Mucosa of rectum (tissue), 2 donors: ENCODE measurements at regions not wholly inside any gene's neighbourhood (a gene's known extent, or its start where the extent isn't known, plus 50 kb on each side); places are given as distances from the start of the nearest gene placed in this dataset.
"Not testable (repeated sequence)": the region's sequence is repeated elsewhere in the genome, so short reads cannot be mapped to it uniquely, and the experiment has no call there.

Experiments
- H3K27ac ChIP-seq, 2 donors: one replicate each; pipeline ENCODE4 v1.7.0; 2013; ENCODE audit warnings: inconsistent platforms in 2 of 2, low read depth in 2 of 2, low read length in 2 of 2
- H3K27me3 ChIP-seq, 2 donors: one replicate each; pipeline ENCODE4 v1.7.0; 2013; ENCODE audit warnings: low read length in 2 of 2; ENCODE audit not compliant: control insufficient read depth in 2 of 2, insufficient read depth in 2 of 2
- H3K36me3 ChIP-seq, 2 donors: one replicate each; pipeline ENCODE4 v1.7.0; 2013; ENCODE audit warnings: low read length in 2 of 2; ENCODE audit not compliant: control insufficient read depth in 2 of 2, insufficient read depth in 2 of 2
- H3K4me1 ChIP-seq, 2 donors: one replicate each; pipeline ENCODE4 v1.7.0; 2013; ENCODE audit warnings: low read length in 2 of 2, mild to moderate bottlenecking in 1 of 2; ENCODE audit not compliant: control insufficient read depth in 2 of 2, insufficient read depth in 2 of 2
- H3K4me3 ChIP-seq, 2 donors: one replicate each; pipeline ENCODE4 v1.7.0; 2013; ENCODE audit warnings: low read length in 2 of 2
- H3K9ac ChIP-seq, 2 donors: one replicate each; pipeline ENCODE4 v1.7.0; 2013; ENCODE audit warnings: low read length in 2 of 2, low read depth in 1 of 2, mild to moderate bottlenecking in 1 of 2
- H3K9me3 ChIP-seq, 2 donors: one replicate each; pipeline ENCODE4 v1.7.0; 2013; ENCODE audit warnings: low read length in 2 of 2; ENCODE audit not compliant: control insufficient read depth in 2 of 2
- donor health status: healthy.
- donor health status: Normal muscosa, but diverticular disease.

GRCh38 chr4:140219567-140219966, 65.6 kb upstream of the MAML3 start:
- no peak overlapping the region for H3K9ac ChIP-seq
- H3K4me1 ChIP-seq = no peaks in the 10 kb centered on the region
- H3K27ac ChIP-seq = no peak overlapping the region
- H3K4me3 ChIP-seq = no peak overlapping the region
- no peaks in the 10 kb centered on the region for H3K36me3 ChIP-seq
- no peaks in the 10 kb centered on the region for H3K27me3 ChIP-seq
- H3K9me3 ChIP-seq = no peaks in the 10 kb centered on the region

DNA sequence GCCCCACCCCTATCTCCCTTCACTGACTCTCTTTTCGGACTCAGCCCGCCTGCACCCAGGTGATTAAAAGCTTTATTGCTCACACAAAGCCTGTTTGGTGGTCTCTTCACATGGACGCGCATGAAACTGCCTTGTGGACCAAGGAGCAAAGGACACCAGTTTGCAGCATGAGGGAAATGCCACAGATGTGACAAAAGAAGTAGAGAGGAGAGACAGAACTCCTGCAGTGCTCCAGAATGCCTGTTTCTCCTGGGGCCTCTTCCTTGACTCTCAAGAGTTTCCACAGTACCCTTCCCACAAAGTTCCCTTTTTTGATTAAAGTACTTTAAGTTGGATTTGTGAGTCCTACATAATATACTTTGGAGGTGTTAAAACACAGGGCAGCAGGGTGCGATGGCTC, 65.1 kb upstream of the MAML3 start:
- not testable (repeated sequence) for H3K27me3 ChIP-seq, H3K36me3 ChIP-seq, H3K9ac ChIP-seq, H3K4me3 ChIP-seq, H3K27ac ChIP-seq, H3K4me1 ChIP-seq, H3K9me3 ChIP-seq

GRCh38 chr4:140213749-140214148, 59.8 kb upstream of the MAML3 start:
- Histone ChIP-seq H3K4me3 (peak overlapping the region in 1 of 2 donors; percentile 43), H3K27me3 (no peaks in the 10 kb centered on the region), H3K27ac (peak overlapping the region; percentile 89 to 95)

DNA sequence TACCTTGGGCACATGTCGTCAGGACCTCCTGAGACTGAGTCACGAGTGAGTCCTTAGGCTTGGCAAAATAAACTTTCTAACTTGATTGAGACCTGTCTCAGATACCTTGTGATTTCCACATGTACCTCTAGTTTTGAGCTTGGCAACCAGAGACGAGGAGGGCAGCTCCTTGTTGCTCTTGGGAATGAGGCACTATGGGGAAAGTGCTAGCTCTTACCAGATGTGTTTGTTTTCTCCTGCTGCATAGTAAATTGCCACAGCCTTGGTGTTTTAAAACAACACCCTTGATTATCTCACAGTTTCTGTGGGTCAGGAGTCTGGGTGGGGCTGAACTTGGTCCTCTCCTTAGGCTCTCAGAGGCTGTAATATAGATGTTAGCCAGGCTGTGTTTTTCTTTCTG, 59.1 kb upstream of the MAML3 start:
- H3K9ac ChIP-seq = peak overlapping the region; percentile 1 to 64
- peak overlapping the region; percentile 36 to 43 for H3K4me3 ChIP-seq
- H3K9me3 ChIP-seq = no peaks in the 10 kb centered on the region

More at GRCh38 chr4:140213749-140214148, 59.8 kb upstream of the MAML3 start:
- Histone ChIP-seq H3K36me3 (no peaks in the 10 kb centered on the region), H3K9me3 (no peaks in the 10 kb centered on the region), H3K4me1 (peaks cover 10 to 24% of the 10 kb centered on the region in 2 donors), H3K9ac (peak overlapping the region in 1 of 2 donors; percentile 64)

GRCh38 chr4:140212646-140213045, 58.7 kb upstream of the MAML3 start:
- Histone ChIP-seq H3K4me1 (peaks cover 10 to 24% of the 10 kb centered on the region in 2 donors), H3K9ac (peak overlapping the region; percentile 1 to 64), H3K27ac (peak overlapping the region; percentile 89 to 95), H3K4me3 (peak overlapping the region; percentile 36 to 43), H3K27me3 (no peaks in the 10 kb centered on the region), H3K9me3 (no peaks in the 10 kb centered on the region), H3K36me3 (no peaks in the 10 kb centered on the region)

More for the DNA sequence above, 59.1 kb upstream of the MAML3 start:
- Histone ChIP-seq H3K27me3 (no peaks in the 10 kb centered on the region), H3K4me1 (peaks cover 10 to 24% of the 10 kb centered on the region in 2 donors), H3K27ac (peak overlapping the region; percentile 89 to 95), H3K36me3 (no peaks in the 10 kb centered on the region)

DNA sequence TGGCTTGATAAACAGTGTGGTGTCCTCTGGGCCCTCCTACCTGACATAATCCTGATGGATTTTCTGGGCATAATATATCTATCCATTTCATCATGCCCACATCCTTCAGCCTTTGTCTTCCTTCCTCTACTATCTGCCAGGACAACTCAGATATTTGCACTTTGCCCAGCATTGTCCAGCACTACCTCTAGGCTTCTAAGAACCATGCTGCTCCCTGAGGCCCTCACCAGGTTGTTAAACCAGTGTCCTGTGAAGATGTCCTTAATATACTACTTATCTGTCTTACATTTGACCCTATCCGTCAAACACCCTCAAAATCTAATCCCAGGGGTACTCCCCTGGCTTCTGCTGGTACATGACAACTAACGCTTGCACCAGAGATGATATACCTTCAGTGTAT, 58.2 kb upstream of the MAML3 start:
- Histone ChIP-seq H3K9ac (no peak overlapping the region), H3K9me3 (no peaks in the 10 kb centered on the region), H3K27ac (peak overlapping the region; percentile 89 to 95), H3K4me3 (peak overlapping the region; percentile 13 to 36), H3K36me3 (no peaks in the 10 kb centered on the region), H3K4me1 (peaks cover 10 to 24% of the 10 kb centered on the region in 2 donors), H3K27me3 (no peaks in the 10 kb centered on the region)

DNA sequence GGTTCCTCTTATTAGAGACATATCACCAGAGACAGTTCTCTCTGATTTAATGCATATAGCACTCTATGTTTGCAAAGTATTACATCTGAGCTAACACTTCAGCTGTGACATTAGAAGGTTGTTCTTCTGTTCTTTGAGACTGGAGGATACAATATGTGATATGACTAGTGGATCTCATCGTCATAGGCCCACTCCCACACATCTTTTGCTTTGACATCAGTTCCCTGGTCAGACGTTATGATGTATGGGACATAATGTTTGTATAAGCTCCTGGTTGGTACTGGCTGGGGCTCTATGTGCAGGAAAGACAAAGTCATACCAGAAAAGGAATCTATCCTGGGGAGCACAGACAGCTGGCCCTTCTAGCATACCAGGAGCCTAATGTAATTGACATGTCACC, 57.7 kb upstream of the MAML3 start:
- Histone ChIP-seq H3K4me1 (peaks cover 10 to 24% of the 10 kb centered on the region in 2 donors), H3K9me3 (no peaks in the 10 kb centered on the region), H3K27ac (peak overlapping the region; percentile 89 to 95), H3K4me3 (no peak overlapping the region), H3K9ac (no peak overlapping the region), H3K36me3 (no peaks in the 10 kb centered on the region), H3K27me3 (no peaks in the 10 kb centered on the region)

DNA sequence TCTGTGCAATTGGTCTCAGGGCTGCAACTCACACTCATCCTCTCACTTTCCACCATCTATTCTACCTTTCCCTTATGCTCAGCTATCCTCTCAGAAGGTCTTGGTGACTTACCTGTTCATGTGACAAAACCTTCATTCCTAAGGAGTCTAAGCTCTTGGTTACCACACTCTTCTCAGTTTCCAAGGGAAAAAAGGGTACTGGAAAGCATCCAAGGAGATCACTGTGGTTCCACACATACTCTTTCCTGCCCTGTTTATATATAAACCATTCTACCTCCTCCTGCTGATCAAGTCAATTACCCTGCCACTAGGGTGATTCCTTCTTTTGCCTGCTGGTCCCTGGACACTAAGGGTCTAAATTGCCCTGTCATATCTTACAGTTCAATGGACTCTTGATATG, 57.2 kb upstream of the MAML3 start:
- H3K27me3 ChIP-seq = no peaks in the 10 kb centered on the region
- H3K36me3 ChIP-seq = no peaks in the 10 kb centered on the region
- no peak overlapping the region for H3K4me3 ChIP-seq
- H3K27ac ChIP-seq = no peak overlapping the region
- peaks cover 10 to 24% of the 10 kb centered on the region in 2 donors for H3K4me1 ChIP-seq
- H3K9me3 ChIP-seq = no peaks in the 10 kb centered on the region
- H3K9ac ChIP-seq = no peak overlapping the region

- Histone ChIP-seq H3K9me3 (no peaks in the 10 kb centered on the region), H3K27ac (no peak overlapping the region), H3K4me1 (peaks cover 9 to 19% of the 10 kb centered on the region in 2 donors), H3K9ac (no peak overlapping the region), H3K27me3 (no peaks in the 10 kb centered on the region), H3K4me3 (no peak overlapping the region), H3K36me3 (no peaks in the 10 kb centered on the region)
Measured at GRCh38 chr4:140208921-140209320, 54.9 kb upstream of the MAML3 start.
